DOHH2 (cell line): ENCODE measurements at regions not wholly inside any gene's neighbourhood (a gene's known extent, or its start where the extent isn't known, plus 50 kb on each side); places are given as distances from the start of the nearest gene placed in this dataset.

Experiments
- H3F3A ChIP-seq: fragments of 200-600 bp; sonication (generic), shearing (Covaris generic); 2 replicates; pipeline ENCODE4 v1.6.0; 2016; ENCODE audit warnings: antibody characterized with exemption, mild to moderate bottlenecking; ENCODE audit not compliant: control insufficient read depth, insufficient read depth
- H3K27ac ChIP-seq: fragments of 200-600 bp; sonication (generic); 2 replicates; pipeline ENCODE4 v1.5.1; 2014; ENCODE audit warnings: low read depth, mild to moderate bottlenecking, low read length, moderate library complexity
- H3K27me3 ChIP-seq: fragments of 200-600 bp; sonication (generic); 2 replicates; pipeline ENCODE4 v1.6.1; 2014; ENCODE audit warnings: mild to moderate bottlenecking, low read length, mixed read lengths; ENCODE audit not compliant: control insufficient read depth
- H3K36me3 ChIP-seq: fragments of 200-600 bp; sonication (generic); 2 replicates; pipeline ENCODE4 v1.6.1; 2014; ENCODE audit warnings: mild to moderate bottlenecking, low read length, moderate library complexity, mixed read lengths; ENCODE audit not compliant: control insufficient read depth
- H3K4me1 ChIP-seq: fragments of 200-600 bp; sonication (generic); 2 replicates; pipeline ENCODE4 v1.6.1; 2014; ENCODE audit warnings: mild to moderate bottlenecking, low read length, mixed read lengths; ENCODE audit not compliant: control insufficient read depth
- H3K4me2 ChIP-seq: fragments of 200-600 bp; sonication (generic); 2 replicates; pipeline ENCODE4 v1.6.0; 2014; ENCODE audit warnings: mild to moderate bottlenecking, low read length, moderate library complexity
- H3K4me3 ChIP-seq: fragments of 200-600 bp; sonication (generic); 2 replicates; pipeline ENCODE4 v1.5.1; 2014; ENCODE audit warnings: mild to moderate bottlenecking, low read length, mixed read lengths
- H3K79me2 ChIP-seq: fragments of 200-600 bp; sonication (generic); 2 replicates; pipeline ENCODE4 v1.6.1; 2014; ENCODE audit warnings: mild to moderate bottlenecking, low read length, mixed read lengths; ENCODE audit not compliant: control insufficient read depth
- H3K9me2 ChIP-seq: fragments of 200-600 bp; sonication (generic); replicated peaks from 2 replicates; pipeline ENCODE4 v1.6.1; 2014; ENCODE audit warnings: mild to moderate bottlenecking, low read length, mixed read lengths; ENCODE audit not compliant: control insufficient read depth
- H3K9me3 ChIP-seq: fragments of 200-600 bp; sonication (generic); 2 replicates; pipeline ENCODE4 v1.6.1; 2014; ENCODE audit warnings: antibody characterized with exemption, low read length, mixed read lengths; ENCODE audit not compliant: control insufficient read depth, insufficient read depth
- H4K20me1 ChIP-seq: fragments of 200-600 bp; sonication (generic); 2 replicates; pipeline ENCODE4 v1.6.0; 2014; ENCODE audit warnings: low read depth, mild to moderate bottlenecking, antibody characterized with exemption, low read length, moderate library complexity; ENCODE audit not compliant: control insufficient read depth, insufficient read depth
- CTCF ChIP-seq: fragments of 200-600 bp; sonication (generic); IDR thresholded peaks from one replicate; pipeline ENCODE4 v1.5.1; 2014; ENCODE audit warnings: antibody characterized with exemption, mild to moderate bottlenecking, low read depth, low read length; ENCODE audit not compliant: poor library complexity, severe bottlenecking
- EZH2phosphoT487 ChIP-seq: fragments of 200-600 bp; sonication (generic); IDR thresholded peaks from 2 replicates; pipeline ENCODE4 v1.6.1; 2017; ENCODE audit warnings: borderline replicate concordance, mild to moderate bottlenecking, antibody characterized with exemption, low read length, moderate library complexity, mixed read lengths

- Histone ChIP-seq H3K79me2 (no peaks in the 10 kb centered on the region), H3F3A (no peaks in the 10 kb centered on the region), H4K20me1 (no peaks in the 10 kb centered on the region), H3K27ac (no peak overlapping the region), H3K4me1 (no peaks in the 10 kb centered on the region), H3K9me3 (no peaks in the 10 kb centered on the region), H3K4me2 (no peak overlapping the region), H3K36me3 (no peaks in the 10 kb centered on the region), H3K4me3 (no peak overlapping the region), H3K9me2 (no peaks in the 10 kb centered on the region), H3K27me3 (0 out of 2 replicates have a peak, but pooled peaks cover 3% of the 10 kb centered on the region)
- no peak for TF ChIP-seq EZH2phosphoT487
- no peak for TF ChIP-seq CTCF
Measured at GRCh38 chr1:65514041-65514440, 93.6 kb downstream of the LEPR start.

DNA sequence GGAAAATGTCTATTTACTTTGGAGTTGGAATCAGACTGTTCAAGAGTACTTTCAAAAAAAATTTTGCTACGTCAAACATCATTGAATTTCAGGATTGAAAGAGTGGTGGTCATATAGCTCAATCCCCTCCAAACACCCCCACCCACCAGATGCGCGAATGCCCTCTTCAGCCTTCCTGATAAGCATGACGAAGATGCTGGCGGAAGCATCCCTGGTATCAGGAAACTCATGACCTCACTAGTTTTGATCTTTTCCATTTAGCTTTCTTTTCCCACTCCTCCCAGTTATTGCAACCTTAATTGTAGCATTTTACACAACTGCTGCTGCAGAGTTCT lies 104.4 kb downstream of the LEPR start:
- Histone ChIP-seq H3K79me2 (no peaks in the 10 kb centered on the region), H3K27me3 (no peaks in the 10 kb centered on the region), H3K27ac (no peak overlapping the region), H3K36me3 (no peaks in the 10 kb centered on the region), H3K4me3 (no peak overlapping the region), H3K9me3 (no peaks in the 10 kb centered on the region), H3K4me1 (no peaks in the 10 kb centered on the region), H4K20me1 (no peaks in the 10 kb centered on the region), H3F3A (no peaks in the 10 kb centered on the region), H3K4me2 (no peak overlapping the region), H3K9me2 (no peaks in the 10 kb centered on the region)
- TF ChIP-seq EZH2phosphoT487 = no peak
- no peak for TF ChIP-seq CTCF

DNA sequence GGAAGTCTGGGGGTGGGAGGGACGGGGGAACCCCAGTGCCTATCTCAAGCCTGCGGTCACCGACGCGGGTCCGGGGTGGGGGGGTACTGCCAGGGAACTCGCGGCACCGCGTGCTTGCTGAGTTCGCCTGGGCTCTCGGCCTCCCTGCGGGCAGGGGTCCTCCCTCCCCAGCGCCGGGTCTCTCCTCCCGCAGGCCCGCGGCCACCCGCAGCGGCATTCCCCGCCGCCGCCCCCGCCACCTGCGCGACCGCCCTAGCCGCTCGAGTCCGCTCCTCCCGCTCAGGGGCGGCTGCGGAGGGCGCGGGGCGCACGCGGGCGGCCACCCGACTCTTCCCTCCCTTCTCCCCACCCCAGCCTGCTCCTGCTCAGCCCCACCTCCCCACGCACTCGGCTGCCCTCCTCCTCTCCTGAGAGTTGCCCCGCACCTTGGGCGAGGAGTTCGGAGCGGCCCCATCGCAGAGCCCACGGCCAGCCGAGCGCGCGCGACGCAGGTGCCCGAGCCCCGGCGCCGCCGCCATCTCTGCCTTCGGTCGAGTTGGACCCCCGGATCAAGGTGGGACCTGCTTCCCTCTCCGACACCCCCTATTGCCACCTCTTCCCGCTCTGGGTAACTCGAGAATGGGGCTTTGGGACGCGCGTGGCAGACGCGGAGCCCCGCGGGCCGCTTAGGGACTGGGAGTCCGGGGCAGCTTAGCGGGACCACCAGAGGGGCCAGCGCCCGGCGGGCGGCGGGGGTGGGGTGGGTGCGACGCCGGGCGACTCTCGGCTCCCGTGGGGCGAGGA lies 105.0 kb downstream of the LEPR start:
- H3K4me1 ChIP-seq = no peaks in the 10 kb centered on the region
- H4K20me1 ChIP-seq = no peaks in the 10 kb centered on the region
- no peaks in the 10 kb centered on the region for H3K27me3 ChIP-seq
- TF ChIP-seq CTCF (no peak), EZH2phosphoT487 (no peak)
- no peaks in the 10 kb centered on the region for H3K79me2 ChIP-seq
- no peaks in the 10 kb centered on the region for H3K9me2 ChIP-seq
- H3F3A ChIP-seq = no peaks in the 10 kb centered on the region
- no peak overlapping the region for H3K4me2 ChIP-seq
- H3K4me3 ChIP-seq = no peak overlapping the region
- no peak overlapping the region for H3K27ac ChIP-seq
- no peaks in the 10 kb centered on the region for H3K9me3 ChIP-seq
- no peaks in the 10 kb centered on the region for H3K36me3 ChIP-seq
